NCI-H2029 treated with DMSO at 0.1 percent for 48 hours (cell line): ENCODE measurements at regions not wholly inside any gene's neighbourhood (a gene's known extent, or its start where the extent isn't known, plus 50 kb on each side); places are given as distances from the start of the nearest gene placed in this dataset.

Source experiments
- DNase-seq: peaks from one replicate; lab custom pipeline; 2025; lab: John Stamatoyannopoulos, UW

DNA sequence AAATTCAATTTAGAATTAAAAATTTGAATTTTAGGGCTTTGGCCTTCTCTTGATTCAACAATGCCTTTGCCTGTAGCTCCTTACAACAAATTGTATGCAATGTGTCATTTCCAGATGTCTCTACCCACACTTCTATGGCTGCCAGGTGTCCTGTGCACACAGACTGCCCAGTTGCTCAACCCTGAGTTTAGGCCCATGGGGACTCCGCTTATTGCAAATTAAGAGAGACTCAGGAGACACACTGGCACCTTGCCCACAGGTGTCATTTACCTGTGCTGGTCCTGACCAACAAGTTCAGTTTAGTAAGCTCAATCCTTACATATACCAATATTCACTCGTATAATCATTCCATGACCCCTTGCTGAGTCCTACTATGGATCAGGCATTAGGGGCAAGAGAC is 236.1 kb downstream of the OMA1 start:
- DNase-seq: no peak

DNA sequence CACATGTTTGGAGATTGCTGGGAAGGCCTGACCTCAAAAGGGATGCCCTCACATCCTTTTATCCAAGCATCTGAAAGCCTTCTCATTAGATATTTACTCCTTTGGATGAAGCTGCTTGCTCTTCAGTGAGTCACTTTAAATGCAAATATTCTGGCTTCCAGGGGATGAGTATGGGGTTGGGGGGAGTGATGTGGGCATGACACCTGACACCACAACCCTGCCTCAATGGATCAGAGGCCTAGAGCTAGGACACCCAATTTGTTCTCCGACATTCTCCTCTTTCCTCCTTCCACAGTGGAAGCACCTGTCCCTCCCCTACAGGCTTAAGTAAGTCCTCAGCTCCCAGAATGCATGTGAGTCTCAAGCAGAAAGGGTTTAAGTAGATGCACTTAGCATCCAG is 238.3 kb downstream of the OMA1 start:
- DNase-seq: no peak

DNA sequence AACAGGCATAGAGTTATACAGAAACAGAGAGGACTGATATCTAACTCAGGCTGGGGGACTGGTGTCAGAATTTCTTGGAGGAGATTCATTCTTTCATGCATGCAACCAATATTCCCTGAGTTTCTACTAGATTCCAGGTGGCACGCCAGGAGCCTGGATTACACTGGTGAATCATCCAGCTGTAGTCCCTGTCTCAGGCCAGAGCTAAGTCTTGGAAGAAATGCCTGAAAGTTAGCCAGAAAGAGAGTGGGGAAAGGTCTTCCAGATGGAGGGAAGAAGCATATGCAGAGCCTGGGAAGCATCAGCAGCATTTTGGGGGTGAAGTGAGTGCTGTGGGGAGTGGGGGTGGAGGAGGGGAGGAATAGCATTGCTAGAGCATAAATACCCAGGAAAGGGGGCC is 239.1 kb downstream of the OMA1 start:
- DNase-seq: no peak

DNA sequence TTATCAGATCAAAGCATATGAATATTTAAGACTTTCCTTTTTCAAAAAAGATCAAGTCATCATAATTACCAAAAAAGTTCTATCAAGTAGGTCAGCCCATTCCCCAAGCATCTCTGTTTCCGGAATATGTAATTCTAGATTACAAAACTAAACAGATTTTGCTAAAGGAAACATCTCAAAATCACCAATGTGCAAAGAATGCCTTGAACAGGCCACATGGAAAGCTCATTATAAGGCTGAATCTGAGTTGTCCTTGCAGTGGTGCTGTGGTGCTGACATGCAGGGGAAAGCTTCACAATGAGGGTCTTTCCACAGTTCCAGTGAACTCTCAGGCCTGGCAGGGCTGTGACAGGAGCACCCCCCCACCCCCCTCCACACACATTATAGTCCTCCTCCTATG is 240.9 kb downstream of the OMA1 start:
- no peak for DNase-seq

DNA sequence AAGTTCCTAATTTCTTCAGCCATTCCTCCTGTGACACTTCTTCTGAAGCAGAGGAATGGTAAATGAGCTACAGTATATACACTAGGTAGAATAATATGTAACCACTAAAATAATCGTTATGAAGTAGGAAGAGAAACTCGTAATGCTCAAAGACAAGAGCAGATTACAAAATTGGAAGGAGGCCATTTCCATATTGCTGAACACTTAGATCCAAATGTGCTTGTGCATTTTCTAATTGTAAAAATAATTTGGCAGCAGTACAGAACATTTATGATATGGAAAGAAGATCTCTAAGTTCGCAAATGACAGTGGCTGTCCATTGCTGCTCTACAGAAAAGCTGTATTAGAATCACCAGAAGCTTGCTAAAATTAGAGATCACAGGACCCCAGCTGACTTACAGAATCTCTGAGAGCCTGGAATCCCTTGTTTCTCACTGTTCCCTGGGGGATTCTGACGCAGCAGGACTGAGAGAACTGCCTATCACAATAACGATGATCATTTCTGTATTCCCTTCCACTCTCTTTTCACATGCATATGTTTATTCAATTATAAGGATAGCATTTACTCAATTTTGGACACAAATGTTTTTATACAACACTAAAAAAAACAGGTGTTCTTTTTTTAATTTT is 242.1 kb downstream of the OMA1 start:
- no peak for DNase-seq

DNA sequence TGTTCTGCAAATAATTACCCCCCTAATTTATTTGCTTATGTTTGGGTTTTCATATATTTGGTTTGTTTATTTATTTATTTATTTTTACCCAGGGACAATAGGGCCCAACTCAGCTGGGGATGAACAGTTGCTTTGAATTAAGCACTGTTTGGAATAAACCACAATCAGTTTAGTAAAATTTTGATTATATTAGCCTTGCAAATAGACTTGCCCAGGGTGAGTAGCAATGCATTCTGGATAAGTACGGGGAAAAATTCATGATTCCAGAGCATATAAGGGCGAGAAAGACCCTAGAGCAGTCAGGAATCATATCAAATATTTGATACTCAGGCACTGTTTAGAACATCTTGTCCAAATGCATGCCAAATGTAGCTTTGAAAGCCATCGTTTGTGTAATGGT is 242.7 kb downstream of the OMA1 start:
- DNase-seq: no peak

DNA sequence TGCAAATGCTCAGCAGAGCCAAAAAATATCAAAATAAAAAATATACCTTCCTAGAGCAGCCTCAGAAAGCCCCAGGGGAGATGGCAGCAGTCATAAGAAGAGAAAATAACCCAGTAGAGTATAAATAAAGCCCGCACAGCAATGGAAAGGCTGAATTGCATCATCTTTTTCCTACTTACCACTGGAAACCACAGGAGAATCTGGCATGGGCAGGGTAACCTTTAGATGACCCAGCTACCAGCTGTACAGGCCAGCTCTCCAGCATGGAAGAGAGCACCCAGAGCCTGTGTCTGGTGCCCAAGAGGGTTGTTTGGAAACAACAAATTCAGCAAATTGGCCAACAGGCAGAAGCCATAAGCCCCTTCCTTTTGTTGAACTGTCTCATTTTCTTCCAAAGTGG is 253.1 kb downstream of the OMA1 start:
- DNase-seq: no peak

DNA sequence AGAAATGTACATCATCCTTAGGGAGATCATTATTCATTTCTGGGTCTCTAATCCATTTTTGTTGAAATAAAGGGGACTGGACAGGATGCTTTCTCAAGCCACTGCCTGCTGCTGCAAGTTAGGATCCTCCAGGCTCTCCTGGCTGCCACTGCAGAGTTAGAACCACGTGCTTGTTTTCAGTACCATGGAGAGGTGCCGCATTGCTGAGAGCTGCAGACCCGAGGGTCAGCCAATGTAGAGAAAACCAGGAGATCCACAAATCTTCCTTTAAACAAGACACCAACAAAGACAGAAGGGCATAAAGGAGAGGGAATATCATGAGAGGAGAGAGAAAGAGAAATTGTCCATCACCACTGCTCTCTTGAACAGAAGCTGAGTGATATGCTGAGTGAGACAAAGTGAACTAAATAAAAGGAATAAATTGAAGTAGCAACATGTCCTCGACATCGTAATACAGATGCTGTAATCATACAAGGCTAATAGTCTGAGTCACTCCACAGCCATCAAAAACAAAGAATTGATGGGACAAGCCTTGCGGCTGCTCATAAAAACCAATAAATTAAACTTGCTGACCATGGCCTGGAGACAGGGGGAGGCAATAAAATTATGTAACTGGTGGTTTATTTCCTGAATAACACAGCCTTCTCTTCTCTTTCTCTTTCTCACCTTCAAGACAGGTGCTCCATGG is 255.7 kb downstream of the OMA1 start:
- no peak for DNase-seq

DNA sequence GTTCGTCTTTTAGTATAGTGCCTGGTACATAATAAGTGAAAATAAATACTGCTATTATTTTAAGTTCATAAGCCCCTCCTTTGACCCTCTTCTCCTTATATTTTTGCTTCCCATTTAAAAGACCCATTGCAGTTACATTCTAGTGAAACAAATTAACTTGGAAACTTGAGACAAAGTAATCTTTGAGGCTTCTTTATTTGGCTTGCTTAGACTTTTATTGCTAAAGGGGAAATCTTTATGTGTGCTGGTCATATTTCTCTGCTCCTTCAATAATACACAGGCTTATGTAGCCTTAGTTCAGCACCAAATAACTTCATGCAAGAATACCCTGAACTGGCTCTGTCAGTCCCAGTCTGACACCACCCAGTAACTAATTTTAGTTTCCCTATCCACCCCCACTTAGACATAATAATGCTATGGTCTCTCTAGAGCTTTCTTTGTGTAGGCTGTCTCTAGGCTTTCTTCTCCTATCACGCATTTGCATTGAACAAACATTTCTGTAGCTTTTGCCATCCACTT is 257.8 kb downstream of the OMA1 start:
- DNase-seq: no peak

DNA sequence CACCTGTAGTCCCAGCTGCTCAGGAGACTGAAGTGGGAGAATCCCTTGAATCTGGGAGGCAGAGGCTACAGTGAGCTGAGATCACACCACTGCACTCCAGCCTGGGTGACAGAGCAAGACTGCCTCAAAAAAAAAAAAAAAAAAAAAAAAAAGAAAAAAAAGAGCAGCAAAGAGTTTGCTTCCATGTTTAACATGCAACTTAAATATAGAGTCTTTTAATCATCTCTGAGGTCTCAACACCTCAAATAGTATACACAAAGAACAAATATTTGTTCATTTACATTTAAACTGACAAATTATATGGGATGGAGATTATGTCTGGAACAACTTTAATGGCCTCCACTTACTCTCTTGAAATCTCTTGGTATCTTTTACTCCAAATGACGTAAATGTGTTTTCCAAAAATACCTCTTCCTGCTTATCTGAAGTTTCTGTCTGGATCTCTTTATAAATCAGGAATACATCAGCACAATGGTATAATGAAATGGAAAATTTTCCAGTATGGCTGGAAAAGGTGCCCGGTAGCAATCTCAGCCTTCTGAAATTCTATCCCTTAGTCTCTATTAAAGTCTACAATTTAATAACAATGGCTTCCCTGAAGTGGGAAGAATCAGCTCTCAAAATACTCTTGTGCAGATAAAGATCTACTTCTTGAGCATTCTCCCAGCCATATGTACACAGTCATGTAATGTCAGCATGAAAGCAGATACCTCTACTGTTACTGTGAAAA is 258.5 kb downstream of the OMA1 start:
- DNase-seq: no peak

DNA sequence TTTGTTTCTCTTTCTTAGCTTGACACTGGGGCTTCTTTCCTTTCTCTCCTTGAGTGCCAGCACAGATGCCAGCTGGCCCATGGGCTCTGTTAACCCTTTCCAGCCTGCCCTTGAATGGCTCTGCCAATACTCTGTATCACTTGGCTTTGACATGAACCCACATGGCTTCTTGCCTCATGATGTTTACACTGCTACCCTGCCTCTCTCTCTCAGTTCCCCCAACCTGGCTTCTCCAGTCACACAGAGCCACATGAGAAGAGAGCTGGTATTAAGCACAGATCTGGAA is 262.4 kb downstream of the OMA1 start:
- no peak for DNase-seq

DNA sequence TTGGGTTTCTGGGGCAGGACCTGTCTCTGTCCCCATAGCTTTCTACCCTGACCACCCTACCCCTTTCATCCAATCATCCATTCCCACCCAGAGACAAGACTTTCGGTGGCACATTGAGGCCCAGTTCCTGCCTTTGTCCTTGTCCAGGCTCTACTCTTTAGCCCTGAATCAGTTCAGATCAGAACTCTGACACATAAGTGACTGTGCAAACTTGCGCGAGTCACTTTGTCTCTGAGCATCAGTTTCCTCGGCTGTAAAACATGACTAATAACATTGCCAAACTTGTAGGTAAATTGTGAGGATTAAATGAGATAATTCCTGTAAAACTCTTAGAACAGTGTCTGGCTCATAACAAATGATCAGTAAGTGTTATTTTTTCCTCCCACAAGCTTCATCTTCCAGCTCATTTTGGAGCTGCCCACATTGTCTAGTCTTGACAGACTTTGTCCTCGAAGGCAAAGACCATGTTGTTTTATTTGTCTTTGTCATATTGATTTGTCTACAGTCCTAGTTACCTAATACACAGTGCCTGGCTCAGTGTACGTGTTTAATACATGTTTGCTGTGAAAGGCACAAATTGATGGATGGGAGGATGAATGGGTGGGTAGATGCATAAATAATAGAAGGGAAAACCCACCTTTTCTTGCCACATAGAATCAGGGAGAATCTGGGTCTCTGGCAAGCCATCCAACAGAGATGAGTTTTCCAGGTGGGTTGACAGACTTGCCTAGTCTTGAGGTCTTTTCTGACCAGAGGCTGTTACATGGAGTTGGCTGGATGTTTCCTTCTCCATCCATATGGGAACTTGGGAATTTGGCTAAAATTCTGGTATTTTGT is 262.9 kb downstream of the OMA1 start:
- no peak for DNase-seq

DNA sequence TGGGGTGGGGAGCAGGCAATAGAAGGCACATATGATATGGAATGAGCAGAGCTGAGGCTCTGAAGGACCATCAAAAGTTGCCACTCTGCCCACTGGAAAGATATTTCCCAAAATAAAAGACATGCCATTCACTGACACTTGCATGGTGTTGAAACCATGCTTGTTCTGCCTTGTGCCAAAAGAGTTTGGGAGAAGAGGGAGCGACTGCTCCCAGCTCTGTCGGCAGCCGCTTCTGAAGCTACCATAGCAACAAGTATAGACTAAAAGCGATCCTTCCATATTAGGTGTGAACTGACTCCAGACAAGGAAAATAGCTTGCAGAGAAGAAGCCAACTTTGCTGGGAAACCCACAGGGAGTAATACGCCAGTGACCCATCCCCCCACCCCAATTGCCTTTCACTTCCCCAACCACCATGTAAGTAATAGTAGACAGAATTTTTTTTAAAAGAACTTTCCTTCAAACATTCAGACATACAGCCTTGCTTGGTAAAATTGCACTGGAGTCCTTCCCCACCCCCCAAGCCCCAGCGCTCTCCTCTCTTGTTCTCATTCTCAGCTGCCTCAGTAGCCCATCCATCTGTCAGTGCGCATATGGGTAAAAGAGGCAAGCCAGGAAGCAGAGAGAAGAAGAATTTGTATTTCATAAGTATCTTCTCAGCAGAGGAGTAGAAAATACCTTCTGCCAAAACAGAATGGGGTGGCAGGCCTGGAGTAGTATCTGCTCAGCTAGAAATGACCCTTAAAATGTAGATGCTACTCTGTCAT is 263.7 kb downstream of the OMA1 start:
- no peak for DNase-seq

DNA sequence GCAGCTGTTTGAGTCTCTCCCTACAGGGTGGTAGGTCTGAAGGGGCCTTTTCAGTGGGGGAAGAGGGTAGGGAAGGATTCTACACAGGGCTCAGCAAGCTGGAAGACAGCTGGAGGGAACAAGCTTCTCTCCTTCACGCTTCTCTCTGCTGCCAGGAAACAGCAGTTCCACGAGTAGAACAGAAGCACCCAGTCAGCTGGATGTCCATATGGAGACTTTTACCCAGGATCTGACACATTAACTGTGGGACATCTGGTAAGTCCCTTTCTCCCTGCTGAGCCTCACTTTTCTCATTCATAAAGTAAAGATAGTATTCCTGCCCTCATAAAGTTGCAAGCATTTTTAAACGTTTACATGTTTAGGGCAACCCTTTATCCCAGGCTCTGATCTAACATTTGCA is 280.3 kb downstream of the OMA1 start:
- DNase-seq: no peak

DNA sequence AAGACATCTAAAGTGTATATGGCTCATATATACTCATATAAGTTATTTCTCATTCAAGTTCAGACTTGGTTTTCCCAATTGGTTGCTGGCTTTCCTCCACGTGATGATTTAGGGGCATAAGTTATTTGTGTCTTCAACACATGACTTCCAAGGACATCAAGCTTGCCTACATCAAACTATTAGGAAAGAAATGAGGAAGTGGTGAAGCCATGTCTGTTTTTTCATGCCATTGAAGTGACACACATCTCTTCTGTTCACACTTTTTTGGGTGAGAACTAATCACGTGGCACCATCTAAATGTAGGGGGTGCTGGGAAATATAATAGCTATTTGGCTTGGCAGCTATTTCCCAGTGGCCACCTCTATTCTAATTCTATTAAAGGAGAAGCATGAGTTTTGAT is 282.1 kb downstream of the OMA1 start:
- DNase-seq: no peak

DNA sequence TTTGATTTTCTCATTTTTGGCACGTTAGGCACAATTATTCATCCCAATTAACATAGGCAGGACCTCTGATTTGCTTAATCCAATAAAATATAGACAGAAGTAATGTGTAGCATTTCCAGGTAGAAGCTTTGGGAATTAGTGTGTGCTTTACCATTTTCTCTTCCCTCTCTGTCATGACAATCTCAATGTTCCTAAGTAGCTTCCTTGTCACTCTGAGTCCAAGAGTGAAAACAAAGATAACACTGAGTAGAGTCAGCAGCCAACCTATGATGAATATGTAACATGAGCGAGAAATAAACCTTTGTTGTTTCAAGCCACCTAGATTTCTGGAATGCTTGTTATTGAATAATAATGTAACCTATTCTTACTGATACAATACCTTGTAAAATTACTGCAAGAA is 283.8 kb downstream of the OMA1 start:
- DNase-seq: no peak

DNA sequence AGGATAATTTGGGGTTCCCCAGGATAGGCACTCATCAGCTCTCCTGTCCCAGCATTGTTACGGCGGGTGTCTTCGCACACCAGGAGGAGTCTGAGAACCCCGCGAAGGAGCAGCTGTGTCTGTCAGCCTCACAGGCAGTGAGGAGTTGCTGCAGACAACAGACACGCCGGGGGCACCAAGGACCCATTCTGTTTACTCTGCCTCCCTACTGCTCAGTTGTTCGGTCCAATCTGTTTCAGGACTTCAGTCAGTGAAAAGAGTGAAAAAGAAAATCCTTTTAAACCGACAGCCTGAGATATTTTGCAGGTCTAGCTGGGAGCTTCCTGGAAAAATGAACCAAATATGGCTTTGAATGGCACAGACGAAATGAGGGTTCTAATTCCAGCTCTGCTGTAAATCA is 288.4 kb downstream of the OMA1 start:
- no peak for DNase-seq

DNA sequence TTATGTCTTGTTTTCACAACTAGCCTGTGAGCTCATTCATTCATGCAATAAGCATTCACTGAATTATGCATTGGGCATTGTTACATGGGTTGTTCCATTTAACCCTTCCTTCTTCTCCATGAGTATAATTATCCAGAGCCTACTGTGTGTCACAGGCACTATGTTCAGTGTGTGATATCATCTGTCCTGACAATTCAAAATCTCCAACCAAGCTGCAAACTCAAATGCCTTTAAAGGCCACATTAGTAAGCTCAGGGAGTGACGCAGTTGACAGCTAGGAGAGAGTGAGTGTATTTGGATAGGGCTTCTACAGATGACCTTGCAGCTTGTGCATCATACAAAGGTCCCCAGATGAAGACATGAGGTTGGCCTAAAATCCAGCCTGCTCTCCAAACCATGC is 289.5 kb downstream of the OMA1 start:
- DNase-seq: no peak

DNA sequence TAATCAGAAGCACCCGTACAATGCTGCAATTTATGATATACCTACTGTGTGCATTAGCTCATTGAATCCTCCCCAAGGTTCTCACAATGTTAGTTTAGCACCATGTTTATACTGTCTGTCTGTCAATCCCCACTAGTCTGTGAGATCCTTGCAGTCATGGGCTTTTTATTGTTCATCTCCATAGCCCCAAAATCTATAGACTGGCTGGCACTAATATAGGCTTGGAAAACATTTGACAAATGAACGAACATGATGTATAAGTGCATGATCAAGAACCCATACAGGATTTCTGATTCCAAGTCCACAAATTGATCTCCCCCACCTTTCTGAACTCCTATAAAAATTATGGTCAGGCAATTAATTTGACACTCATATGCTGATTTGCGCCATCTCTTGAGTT is 290.0 kb downstream of the OMA1 start:
- no peak for DNase-seq

DNA sequence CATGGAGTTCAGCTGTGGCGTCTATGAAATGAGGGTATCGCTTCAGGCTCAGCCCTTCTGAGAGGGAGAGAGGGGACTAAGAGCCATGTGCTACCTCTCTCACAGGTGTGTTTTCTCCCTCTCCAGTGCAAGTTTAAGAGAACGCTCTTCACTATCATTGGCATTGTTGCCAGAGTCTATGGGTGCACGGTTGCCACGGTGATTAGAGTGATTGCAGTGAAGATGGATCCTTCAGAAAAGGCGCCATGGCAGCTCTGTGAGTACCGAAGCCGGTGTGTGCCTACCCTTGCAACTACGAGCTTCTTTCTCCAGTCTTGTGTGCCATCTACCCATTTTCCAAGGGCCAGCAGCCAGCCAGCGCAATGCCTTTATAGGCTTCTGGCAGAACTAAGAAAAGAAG is 290.5 kb downstream of the OMA1 start:
- no peak for DNase-seq

DNA sequence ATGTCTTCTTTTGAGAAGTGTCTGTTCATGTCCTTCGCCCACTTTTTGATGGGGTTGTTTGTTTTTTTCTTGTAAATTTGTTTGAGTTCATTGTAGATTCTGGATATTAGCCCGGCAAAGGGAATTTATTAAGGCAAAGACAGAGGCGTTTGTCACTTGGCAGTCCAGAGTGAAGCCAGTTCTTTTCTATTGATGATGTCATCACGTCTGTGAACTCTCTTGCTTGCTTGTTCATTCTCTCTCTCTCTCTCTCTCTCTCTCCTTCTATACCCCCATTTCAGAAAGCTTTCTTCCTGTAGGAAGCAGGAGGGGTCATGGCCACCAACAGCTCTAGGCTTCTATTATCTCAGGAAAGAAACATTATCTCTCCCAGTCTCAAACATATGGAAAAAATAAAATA is 291.3 kb downstream of the OMA1 start:
- DNase-seq: no peak
